BE2C (cell line): ENCODE measurements at regions not wholly inside any gene's neighbourhood (a gene's known extent, or its start where the extent isn't known, plus 50 kb on each side); places are given as distances from the start of the nearest gene placed in this dataset.

Experiments used
- DNase-seq: peaks from one replicate; pipeline ENCODE4 v3.0.0-alpha.2; 2020
- H3K27me3 ChIP-seq: fragments of 250-450 bp; sonication (Bioruptor Pico); 2 replicates; pipeline ENCODE4 v1.5.1; 2020; ENCODE audit warnings: mild to moderate bottlenecking
- H3K36me3 ChIP-seq: fragments of 250-450 bp; sonication (Bioruptor Pico); 2 replicates; pipeline ENCODE4 v1.5.1; 2020; ENCODE audit warnings: mild to moderate bottlenecking
- H3K4me1 ChIP-seq: fragments of 250-450 bp; sonication (Bioruptor Pico); 2 replicates; pipeline ENCODE4 v1.5.1; 2020
- H3K4me3 ChIP-seq: 2 replicates; pipeline ENCODE4 v1.5.1; 2011; ENCODE audit warnings: low read depth, low read length
- H3K9me3 ChIP-seq: fragments of 250-450 bp; sonication (Bioruptor Pico); 2 replicates; pipeline ENCODE4 v1.5.1; 2020
- CTCF ChIP-seq: IDR thresholded peaks from 2 replicates; pipeline ENCODE4 v1.5.1; 2012; ENCODE audit warnings: mild to moderate bottlenecking, low read depth, low read length

GRCh38 chr5:74034733-74035132, 408.7 kb downstream of the ARHGEF28 start:
- TF ChIP-seq CTCF, result no peak
- H3K4me3 ChIP-seq, result no peak overlapping the region
- no peak for DNase-seq
- no peaks in the 10 kb centered on the region for H3K36me3 ChIP-seq
- peaks cover 11% of the 10 kb centered on the region for H3K4me1 ChIP-seq
- no peaks in the 10 kb centered on the region for H3K27me3 ChIP-seq
- no peaks in the 10 kb centered on the region for H3K9me3 ChIP-seq

- H3K9me3 ChIP-seq, result no peaks in the 10 kb centered on the region
- TF ChIP-seq CTCF, result no peak
- H3K27me3 ChIP-seq, result no peaks in the 10 kb centered on the region
- H3K36me3 ChIP-seq, result no peaks in the 10 kb centered on the region
- H3K4me3 ChIP-seq, result no peak overlapping the region
- peaks cover 11% of the 10 kb centered on the region for H3K4me1 ChIP-seq
- DNase-seq, result no peak
These were observed 406.6 kb downstream of the ARHGEF28 start for GRCh38 chr5:74032617-74033016.

DNA sequence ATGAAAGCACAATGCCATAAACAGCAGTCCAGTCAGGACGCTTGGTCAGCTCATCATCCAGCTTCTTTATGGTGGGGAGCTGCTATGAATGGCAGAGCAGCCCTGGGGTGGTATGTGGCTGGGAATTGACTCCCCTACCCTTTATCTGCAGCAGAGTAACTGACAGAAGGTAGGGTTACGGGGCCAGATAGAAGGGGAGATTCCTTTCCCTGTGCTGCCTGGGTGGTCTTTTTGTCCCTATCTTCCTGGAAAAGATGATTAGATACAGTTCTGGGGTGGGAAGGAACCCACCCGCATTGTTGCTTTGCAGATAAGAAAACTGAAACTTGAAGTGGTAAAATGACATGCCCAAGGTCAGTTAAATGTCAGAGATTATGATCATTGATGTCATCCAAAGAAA, 405.5 kb downstream of the ARHGEF28 start:
- Histone ChIP-seq H3K36me3 (no peaks in the 10 kb centered on the region), H3K27me3 (no peaks in the 10 kb centered on the region), H3K4me3 (no peak overlapping the region), H3K9me3 (no peaks in the 10 kb centered on the region), H3K4me1 (peaks cover 11% of the 10 kb centered on the region)
- no peak for TF ChIP-seq CTCF
- no peak for DNase-seq

GRCh38 chr5:74030821-74031220, 404.8 kb downstream of the ARHGEF28 start:
- Histone ChIP-seq H3K36me3 (no peaks in the 10 kb centered on the region), H3K4me1 (peaks cover 11% of the 10 kb centered on the region), H3K9me3 (no peaks in the 10 kb centered on the region), H3K27me3 (no peaks in the 10 kb centered on the region), H3K4me3 (no peak overlapping the region)
- TF ChIP-seq CTCF, result no peak
- no peak for DNase-seq

- TF ChIP-seq CTCF, result no peak
- Histone ChIP-seq H3K27me3 (no peaks in the 10 kb centered on the region), H3K4me3 (no peak overlapping the region), H3K4me1 (peaks cover 11% of the 10 kb centered on the region), H3K36me3 (no peaks in the 10 kb centered on the region), H3K9me3 (no peaks in the 10 kb centered on the region)
- DNase-seq, result no peak
These were observed 404.4 kb downstream of the ARHGEF28 start for GRCh38 chr5:74030371-74030770.

GRCh38 chr5:74028976-74029375, 403.0 kb downstream of the ARHGEF28 start:
- Histone ChIP-seq H3K4me1 (peaks cover 8% of the 10 kb centered on the region), H3K36me3 (no peaks in the 10 kb centered on the region), H3K9me3 (no peaks in the 10 kb centered on the region), H3K27me3 (no peaks in the 10 kb centered on the region), H3K4me3 (no peak overlapping the region)
- no peak for DNase-seq
- no peak for TF ChIP-seq CTCF
